CD4-positive, alpha-beta T cell (primary cell): ENCODE measurements at regions not wholly inside any gene's neighbourhood (a gene's known extent, or its start where the extent isn't known, plus 50 kb on each side); places are given as distances from the start of the nearest gene placed in this dataset.
"Not testable (repeated sequence)": the region's sequence is repeated elsewhere in the genome, so short reads cannot be mapped to it uniquely, and the experiment has no call there.

Experiments
- ATAC-seq: fragments of 200-7000 bp; cut with Tn5 transposase; one replicate; pipeline ENCODE4 v1.10.0; 2022; ENCODE audit warnings: mild to moderate bottlenecking; ENCODE audit not compliant: poor library complexity
- CTCF ChIA-PET: fragments of 350-600 bp; sonication (Branson Sonifier 250); formaldehyde crosslinking; loops from one replicate; lab custom pipeline; 2021; ENCODE audit warnings: antibody characterized with exemption, inconsistent platforms; lab: Charles Lee
- POLR2A ChIA-PET: fragments of 350-600 bp; sonication (Branson Sonifier 250); formaldehyde crosslinking; loops from one replicate; lab custom pipeline; 2021; ENCODE audit warnings: antibody characterized with exemption, inconsistent platforms; lab: Charles Lee
- DNase-seq, 14 experiments: peaks; one replicate each; pipeline ENCODE4 v3.0.0-alpha.2; 2013 to 2020; ENCODE audit warnings: mixed read lengths in 2 of 14
- H3K27ac ChIP-seq, 2 donors: one replicate each; pipeline versions ENCODE4 v1.5.1 to v1.7.0; 2013; ENCODE audit warnings: low read length in 2 of 2, low read depth in 1 of 2, mild to moderate bottlenecking in 1 of 2
- H3K27me3 ChIP-seq, 2 experiments: 1 replicate in 1 of 2; 2 replicates in 1 of 2; pipeline versions ENCODE4 v1.6.1 to v1.7.0; 2013; ENCODE audit warnings: low read length in 2 of 2, control low read depth in 1 of 2, mild to moderate bottlenecking in 1 of 2, moderate library complexity in 1 of 2; ENCODE audit not compliant: insufficient read depth in 2 of 2, control insufficient read depth in 1 of 2
- H3K36me3 ChIP-seq: one replicate; pipeline ENCODE4 v1.6.1; 2013; ENCODE audit warnings: low read length, control low read depth; ENCODE audit not compliant: insufficient read depth
- H3K4me1 ChIP-seq: one replicate; pipeline ENCODE4 v1.6.1; 2013; ENCODE audit warnings: low read length, control low read depth; ENCODE audit not compliant: insufficient read depth
- H3K4me3 ChIP-seq: one replicate; pipeline ENCODE4 v1.5.1; 2013; ENCODE audit warnings: mild to moderate bottlenecking, low read length, moderate library complexity
- H3K9me3 ChIP-seq, 2 experiments: 1 replicate in 1 of 2; 2 replicates in 1 of 2; pipeline versions ENCODE4 v1.6.1 to v1.7.0; 2013; ENCODE audit warnings: low read length in 2 of 2, mild to moderate bottlenecking in 2 of 2, control low read depth in 1 of 2, moderate library complexity in 1 of 2; ENCODE audit not compliant: control insufficient read depth in 1 of 2, insufficient read depth in 1 of 2
- H3K27ac Mint-ChIP-seq: one replicate; pipeline ENCODE4 v1.8.0; 2020; ENCODE audit warnings: mixed read lengths
- H3K27me3 Mint-ChIP-seq: one replicate; pipeline ENCODE4 v1.8.0; 2021; ENCODE audit warnings: mixed read lengths
- H3K36me3 Mint-ChIP-seq: one replicate; pipeline ENCODE4 v1.8.0; 2021; ENCODE audit warnings: low read depth, mixed read lengths
- H3K4me1 Mint-ChIP-seq: one replicate; pipeline ENCODE4 v1.8.0; 2021; ENCODE audit warnings: low read depth, mixed read lengths
- H3K4me3 Mint-ChIP-seq: one replicate; pipeline ENCODE4 v1.8.0; 2020; ENCODE audit warnings: mild to moderate bottlenecking, mixed read lengths
- H3K9me3 Mint-ChIP-seq: one replicate; pipeline ENCODE4 v1.8.0; 2020; ENCODE audit warnings: mixed read lengths
- intact Hi-C, 2 experiments: fragments of 100-400 bp; cut with DNase I in 1 of 2; cut with micrococcal nuclease in 1 of 2; formaldehyde crosslinking; loops; one replicate each; pipeline versions ENCODE4 v1.15.1 to v1.9.0; 2023 to 2025; cut with DNase I, micrococcal nuclease

DNA sequence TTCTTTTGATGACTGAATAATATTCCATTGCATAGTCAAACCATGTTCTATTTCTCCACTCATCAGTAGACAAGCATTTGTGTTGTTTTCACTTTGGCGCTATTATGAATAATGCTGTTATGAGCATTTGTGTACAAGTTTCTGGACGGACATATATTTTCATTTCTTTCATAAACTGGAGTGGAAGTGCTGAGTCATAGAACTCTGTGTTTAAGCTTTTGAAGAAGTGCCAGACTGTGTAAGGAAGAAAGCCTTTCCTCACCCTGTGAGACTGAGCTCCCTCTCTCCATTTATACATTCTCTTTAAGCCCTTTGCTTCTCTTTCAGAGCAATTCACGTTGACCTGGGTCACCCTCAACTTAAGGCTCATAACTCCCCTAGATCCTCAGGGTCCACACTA, 169.5 kb downstream of the OTOP1 start:
- H3K9me3 Mint-ChIP-seq, H3K36me3 ChIP-seq, H3K27ac Mint-ChIP-seq, H3K4me1 Mint-ChIP-seq, H3K36me3 Mint-ChIP-seq, H3K27ac ChIP-seq, H3K4me3 ChIP-seq, DNase-seq, intact Hi-C loops, H3K4me3 Mint-ChIP-seq, H3K4me1 ChIP-seq, H3K9me3 ChIP-seq, CTCF ChIA-PET, ATAC-seq, POLR2A ChIA-PET, H3K27me3 ChIP-seq: not testable (repeated sequence)
- H3K27me3 Mint-ChIP-seq: peaks cover 19% of the 10 kb centered on the region

DNA sequence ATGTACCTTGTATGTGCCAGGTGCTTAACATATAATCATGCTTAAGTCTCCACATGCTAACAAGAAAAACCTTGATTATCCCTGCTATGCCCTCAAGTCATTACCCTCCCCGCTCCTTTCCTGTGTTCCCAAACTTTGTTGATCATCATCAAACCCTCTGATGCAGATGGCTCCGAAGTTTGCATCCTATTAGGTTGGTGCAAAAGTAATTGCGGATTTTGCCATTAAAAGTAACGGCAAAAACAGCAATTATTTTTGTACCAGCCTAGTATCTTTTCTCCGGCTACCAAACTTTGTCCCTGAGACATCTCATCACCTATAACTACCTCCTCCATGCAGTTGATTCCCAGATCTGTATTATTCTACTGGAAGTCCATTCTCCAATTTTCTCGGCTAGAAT, 142.6 kb downstream of the OTOP1 start:
- H3K27me3 Mint-ChIP-seq: peaks cover 37% of the 10 kb centered on the region
- H3K9me3 ChIP-seq, POLR2A ChIA-PET, H3K4me3 ChIP-seq, H3K27me3 ChIP-seq, H3K4me3 Mint-ChIP-seq, ATAC-seq, CTCF ChIA-PET, DNase-seq, H3K4me1 ChIP-seq, H3K27ac ChIP-seq, H3K4me1 Mint-ChIP-seq, intact Hi-C loops, H3K36me3 Mint-ChIP-seq, H3K36me3 ChIP-seq, H3K27ac Mint-ChIP-seq, H3K9me3 Mint-ChIP-seq: not testable (repeated sequence)

DNA sequence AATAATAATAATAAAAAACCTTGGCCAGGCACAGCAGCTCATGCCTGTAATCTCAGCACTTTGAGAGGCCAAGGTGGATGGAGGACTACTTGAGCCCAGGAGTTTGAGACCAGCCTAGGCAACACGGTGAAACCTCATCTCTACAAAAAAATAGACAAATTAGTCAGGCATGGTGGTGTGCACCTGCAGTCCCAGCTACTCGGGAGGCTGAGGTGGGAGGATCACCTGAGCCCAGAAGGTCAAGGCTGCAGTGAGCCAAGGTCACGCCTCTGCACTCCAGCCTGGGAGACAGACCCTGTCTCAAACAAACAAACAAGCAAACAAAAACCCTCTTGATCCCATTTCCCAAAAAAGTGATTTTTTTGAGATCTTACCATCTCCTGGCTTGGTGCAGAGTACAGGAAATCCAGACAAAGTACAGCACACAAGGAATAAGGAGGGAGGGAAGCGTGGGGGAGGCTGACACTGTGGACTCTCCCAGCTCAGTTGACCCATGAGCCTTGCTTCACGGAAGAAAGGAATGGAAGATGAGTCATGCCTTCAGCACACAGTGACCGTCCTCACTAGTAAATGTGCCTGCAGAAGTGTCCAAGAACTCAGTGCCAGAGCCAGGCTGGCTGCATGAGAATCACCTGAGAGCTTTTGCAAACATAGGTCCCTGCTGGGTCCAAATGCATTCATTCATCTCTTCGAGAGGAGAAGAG, 136.9 kb downstream of the OTOP1 start:
- ATAC-seq, H3K9me3 Mint-ChIP-seq: not testable (repeated sequence)

DNA sequence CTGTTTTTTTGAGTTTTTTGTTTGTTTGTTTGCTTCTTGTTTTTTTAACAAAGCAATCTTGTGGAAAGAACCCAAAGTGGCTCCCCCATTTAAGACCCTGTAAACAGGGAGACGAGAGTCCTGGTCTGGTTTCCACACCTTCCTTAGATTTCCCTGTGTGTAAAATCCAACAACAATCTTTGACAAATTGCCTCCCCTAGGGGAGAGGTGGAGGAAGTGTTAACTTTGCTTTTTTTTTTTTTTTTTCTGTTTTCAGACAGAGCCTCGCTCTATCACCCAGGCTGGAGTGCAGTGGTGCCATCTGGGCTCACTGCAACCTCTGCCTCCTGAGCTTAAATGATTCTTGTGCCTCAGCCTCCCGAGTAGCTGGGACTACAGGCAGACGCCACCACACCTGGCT, 136.0 kb downstream of the OTOP1 start:
- H3K27me3 ChIP-seq, H3K27ac Mint-ChIP-seq, H3K4me3 Mint-ChIP-seq, intact Hi-C loops, H3K4me1 Mint-ChIP-seq, H3K36me3 Mint-ChIP-seq, POLR2A ChIA-PET, CTCF ChIA-PET, H3K4me1 ChIP-seq, H3K36me3 ChIP-seq, H3K9me3 Mint-ChIP-seq, H3K27ac ChIP-seq, ATAC-seq, H3K4me3 ChIP-seq, DNase-seq, H3K9me3 ChIP-seq: not testable (repeated sequence)
- H3K27me3 Mint-ChIP-seq: peaks cover 18% of the 10 kb centered on the region

More for the DNA sequence above, 136.9 kb downstream of the OTOP1 start:
- CTCF ChIA-PET, H3K27ac ChIP-seq, H3K4me1 ChIP-seq, intact Hi-C loops, H3K9me3 ChIP-seq, H3K4me3 ChIP-seq, H3K27me3 ChIP-seq, POLR2A ChIA-PET, H3K4me3 Mint-ChIP-seq, H3K4me1 Mint-ChIP-seq, H3K36me3 ChIP-seq, H3K27ac Mint-ChIP-seq, H3K36me3 Mint-ChIP-seq, DNase-seq: not testable (repeated sequence)
- H3K27me3 Mint-ChIP-seq: peaks cover 26% of the 10 kb centered on the region

DNA sequence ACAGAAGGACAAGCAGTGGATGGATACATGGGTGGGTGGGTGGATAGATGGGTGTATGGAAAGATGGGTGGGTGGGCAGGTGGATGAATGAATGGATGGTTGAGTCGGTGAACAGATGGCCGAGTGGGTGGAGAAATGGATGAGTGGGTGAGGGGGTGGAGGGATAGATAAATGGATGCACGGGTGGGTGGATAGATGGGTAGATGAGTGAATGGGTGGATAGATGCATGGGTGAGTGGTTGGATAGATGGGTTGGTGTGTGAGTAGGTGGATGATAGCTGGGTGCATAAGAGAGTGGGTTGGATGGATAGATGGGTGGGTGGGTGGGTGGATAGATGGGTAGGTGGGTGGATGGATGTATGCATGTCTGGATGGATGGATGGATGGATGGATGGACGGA, 134.6 kb downstream of the OTOP1 start:
- CTCF ChIA-PET, H3K4me1 ChIP-seq, H3K36me3 ChIP-seq, ATAC-seq, H3K27ac Mint-ChIP-seq, POLR2A ChIA-PET, intact Hi-C loops, H3K9me3 Mint-ChIP-seq, H3K27me3 ChIP-seq, H3K4me3 ChIP-seq, H3K36me3 Mint-ChIP-seq, H3K4me3 Mint-ChIP-seq, H3K9me3 ChIP-seq, H3K27ac ChIP-seq, H3K4me1 Mint-ChIP-seq, DNase-seq: not testable (repeated sequence)
- peaks cover 10% of the 10 kb centered on the region for H3K27me3 Mint-ChIP-seq

DNA sequence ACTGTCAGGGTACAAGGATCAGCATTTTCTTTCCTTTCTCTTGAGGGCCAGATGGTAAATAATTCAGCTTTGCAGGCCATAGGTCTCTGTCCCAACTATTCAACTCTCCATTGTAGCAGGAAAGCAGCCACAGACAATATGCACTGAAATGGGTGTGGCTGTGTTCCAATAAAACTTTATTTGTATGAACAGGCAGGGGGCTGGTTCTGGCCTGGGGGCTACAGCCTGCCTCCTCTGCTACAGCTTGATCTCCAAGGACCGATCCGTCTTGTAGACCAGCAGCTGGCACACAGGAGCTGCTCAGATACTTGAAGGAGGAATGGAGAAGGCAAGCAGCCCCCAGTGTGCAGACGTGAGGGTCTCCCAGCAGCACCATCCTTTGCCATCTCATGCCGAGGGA, 127.1 kb downstream of the OTOP1 start:
- intact Hi-C loops: not testable (repeated sequence)

DNA sequence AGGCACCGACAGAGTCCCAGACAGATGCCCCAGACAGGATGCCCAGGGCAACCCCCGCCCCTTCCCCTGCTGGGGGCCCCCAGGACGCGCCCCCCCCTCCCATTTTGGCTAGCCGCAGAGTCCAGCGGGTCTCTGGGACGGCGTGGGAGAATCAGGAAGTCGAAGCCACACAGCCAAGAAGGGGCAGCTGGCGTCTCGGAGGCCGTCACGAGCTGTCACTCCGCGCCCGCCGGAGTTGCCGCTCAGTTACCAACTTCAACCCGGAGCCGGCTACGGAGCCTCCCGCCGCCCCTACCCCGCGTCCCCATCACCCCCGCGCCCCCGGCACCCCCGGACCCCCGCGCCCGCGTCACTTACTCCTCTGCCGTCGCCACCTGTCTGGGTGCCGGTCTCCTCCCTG, 119.8 kb downstream of the OTOP1 start:
- CTCF ChIA-PET: interaction anchor here (0.8 kb wide), 1 partner anchor 9 kb away, joined by 3 read pairs; no protein-coding TSS in a partner anchor
- POLR2A ChIA-PET: not testable (repeated sequence)

More for the DNA sequence above, 127.1 kb downstream of the OTOP1 start:
- H3K4me1 Mint-ChIP-seq, H3K27me3 Mint-ChIP-seq, H3K4me3 Mint-ChIP-seq, POLR2A ChIA-PET, H3K27me3 ChIP-seq, ATAC-seq, DNase-seq, H3K9me3 Mint-ChIP-seq, H3K36me3 ChIP-seq, H3K27ac Mint-ChIP-seq, CTCF ChIA-PET, H3K27ac ChIP-seq, H3K4me1 ChIP-seq, H3K4me3 ChIP-seq, H3K9me3 ChIP-seq, H3K36me3 Mint-ChIP-seq: not testable (repeated sequence)

More for the DNA sequence above, 119.8 kb downstream of the OTOP1 start:
- not testable (repeated sequence) for H3K4me1 Mint-ChIP-seq, H3K27ac ChIP-seq, H3K9me3 Mint-ChIP-seq, H3K27ac Mint-ChIP-seq, H3K27me3 ChIP-seq, H3K36me3 Mint-ChIP-seq, ATAC-seq, H3K9me3 ChIP-seq, H3K4me1 ChIP-seq, H3K36me3 ChIP-seq
- intact Hi-C loops: loop anchor here in 1 of 2 experiments (2.0 kb wide), 1 partner anchor 122 kb away; no protein-coding TSS in a partner anchor
- Mint-ChIP-seq H3K27me3 (peaks cover 38% of the 10 kb centered on the region), H3K4me3 (peak overlapping the region; percentile 63)
- peak overlapping the region; percentile 41 for H3K4me3 ChIP-seq
- DNase-seq: peak in 3 of 14 experiments; percentile 1 to 29 (median 2)
